ENCODE measurements at regions not wholly inside any gene's neighbourhood (a gene's known extent, or its start where the extent isn't known, plus 50 kb on each side); places are given as distances from the start of the nearest gene placed in this dataset.

GRCh38 chr1:71245246-71245645, 164.4 kb upstream of the ZRANB2 start:
- TF ChIP-seq MAX (IDR thresholded peaks at IDR 0.05) (no peak), CTCF (IDR thresholded peaks at IDR 0.05) (no peak), FOXS1 (CRISPR knock-in tag; IDR thresholded peaks at IDR 0.05) (no peak), REST (IDR thresholded peaks at IDR 0.05) (no peak), RNF2 (IDR thresholded peaks at IDR 0.05; ENCODE audit: borderline replicate concordance, low read depth) (no peak), MAZ (IDR thresholded peaks at IDR 0.05; ENCODE audit: borderline replicate concordance, low read depth, low read length) (no peak), KDM5A (IDR thresholded peaks at IDR 0.05) (no peak)
